ENCODE measurements at regions not wholly inside any gene's neighbourhood (a gene's known extent, or its start where the extent isn't known, plus 50 kb on each side); places are given as distances from the start of the nearest gene placed in this dataset.

- H3K9me3 Mint-ChIP-seq (ENCODE audit: unreplicated experiment), result no peaks in the 10 kb centered on the region
- no peaks in the 10 kb centered on the region for H3K27me3 Mint-ChIP-seq (ENCODE audit: insufficient read depth, unreplicated experiment)
- H3K36me3 Mint-ChIP-seq (ENCODE audit: insufficient read depth, unreplicated experiment), result no peaks in the 10 kb centered on the region
- no TSS peak for BruUV-seq (replicated peaks)
- Histone ChIP-seq H3K4me1 (no peaks in the 10 kb centered on the region), H3K27me3 (replicated peaks; ENCODE audit: control insufficient read depth, insufficient read depth, low read length) (no peaks in the 10 kb centered on the region), H3K9me3 (no peaks in the 10 kb centered on the region), H3K36me3 (ENCODE audit: control insufficient read depth, insufficient read depth, low read length) (no peaks in the 10 kb centered on the region), H3K4me3 (ENCODE audit: low read depth, low read length) (no peak overlapping the region)
- no peak for DNase-seq
- intact Hi-C loops (cut with micrococcal nuclease; ENCODE audit: unreplicated experiment), result no loop called here
- ChIA-PET CTCF (no interaction called here), POLR2A (interaction anchor here (0.5 kb wide), 1 partner anchor 18 kb away, joined by 3 read pairs; no protein-coding TSS in a partner anchor)
- H3K4me1 Mint-ChIP-seq (ENCODE audit: low read depth, unreplicated experiment), result no peaks in the 10 kb centered on the region
- TF ChIP-seq CTCF (IDR thresholded peaks at IDR 0.05; ENCODE audit: insufficient read depth in 1 of 2, low read depth in 1 of 2, low read length in 1 of 2, severe bottlenecking in 1 of 2, unreplicated experiment in 1 of 2), result no peak
- H3K4me3 Mint-ChIP-seq (ENCODE audit: unreplicated experiment), result no peak overlapping the region
- no peak overlapping the region for H3K27ac Mint-ChIP-seq (ENCODE audit: unreplicated experiment)
Observed at GRCh38 chr16:11459722-11460121, 114.5 kb downstream of the RMI2 start.

- Mint-ChIP-seq H3K27ac (ENCODE audit: unreplicated experiment) (no peak overlapping the region), H3K9me3 (ENCODE audit: unreplicated experiment) (no peaks in the 10 kb centered on the region), H3K4me1 (ENCODE audit: low read depth, unreplicated experiment) (no peaks in the 10 kb centered on the region), H3K27me3 (ENCODE audit: insufficient read depth, unreplicated experiment) (no peaks in the 10 kb centered on the region), H3K4me3 (ENCODE audit: unreplicated experiment) (no peak overlapping the region), H3K36me3 (ENCODE audit: insufficient read depth, unreplicated experiment) (no peaks in the 10 kb centered on the region)
- Histone ChIP-seq H3K36me3 (ENCODE audit: control insufficient read depth, insufficient read depth, low read length) (no peaks in the 10 kb centered on the region), H3K4me1 (no peaks in the 10 kb centered on the region), H3K27me3 (replicated peaks; ENCODE audit: control insufficient read depth, insufficient read depth, low read length) (no peaks in the 10 kb centered on the region), H3K4me3 (ENCODE audit: low read depth, low read length) (no peak overlapping the region), H3K9me3 (no peaks in the 10 kb centered on the region)
- intact Hi-C loops (cut with micrococcal nuclease; ENCODE audit: unreplicated experiment), result no loop called here
- DNase-seq, result no peak
- POLR2A ChIA-PET, result no interaction called here
- CTCF ChIA-PET, result interaction anchor here (0.6 kb wide), 1 partner anchor 71 kb away, joined by 3 read pairs; no protein-coding TSS in a partner anchor
- BruUV-seq (replicated peaks), result no TSS peak
- TF ChIP-seq CTCF (IDR thresholded peaks at IDR 0.05; ENCODE audit: insufficient read depth in 1 of 2, low read depth in 1 of 2, low read length in 1 of 2, severe bottlenecking in 1 of 2, unreplicated experiment in 1 of 2), result no peak
Observed at GRCh38 chr16:11460820-11461594, 115.7 kb downstream of the RMI2 start.

GRCh38 chr16:11461595-11461990 is 116.3 kb downstream of the RMI2 start:
- no peaks in the 10 kb centered on the region for H3K4me1 ChIP-seq
- H3K36me3 ChIP-seq (ENCODE audit: control insufficient read depth, insufficient read depth, low read length), result no peaks in the 10 kb centered on the region
- Mint-ChIP-seq H3K36me3 (ENCODE audit: insufficient read depth, unreplicated experiment) (no peaks in the 10 kb centered on the region), H3K9me3 (ENCODE audit: unreplicated experiment) (no peaks in the 10 kb centered on the region), H3K4me3 (ENCODE audit: unreplicated experiment) (no peak overlapping the region), H3K4me1 (ENCODE audit: low read depth, unreplicated experiment) (no peaks in the 10 kb centered on the region), H3K27me3 (ENCODE audit: insufficient read depth, unreplicated experiment) (no peaks in the 10 kb centered on the region), H3K27ac (ENCODE audit: unreplicated experiment) (no peak overlapping the region)
- TF ChIP-seq CTCF (IDR thresholded peaks at IDR 0.05; ENCODE audit: insufficient read depth in 1 of 2, low read depth in 1 of 2, low read length in 1 of 2, severe bottlenecking in 1 of 2, unreplicated experiment in 1 of 2), result no peak
- H3K9me3 ChIP-seq, result no peaks in the 10 kb centered on the region
- DNase-seq, result no peak
- CTCF ChIA-PET, result interaction anchor here (0.6 kb wide), 1 partner anchor 70 kb away, joined by 3 read pairs; no protein-coding TSS in a partner anchor
- BruUV-seq (replicated peaks), result no TSS peak
- intact Hi-C loops (cut with micrococcal nuclease; ENCODE audit: unreplicated experiment), result no loop called here
- H3K27me3 ChIP-seq (replicated peaks; ENCODE audit: control insufficient read depth, insufficient read depth, low read length), result no peaks in the 10 kb centered on the region
- H3K4me3 ChIP-seq (ENCODE audit: low read depth, low read length), result no peak overlapping the region
- POLR2A ChIA-PET, result no interaction called here
